CD4-positive, alpha-beta T cell treated with Interleukin-2 at 100 ng/mL for 4 hours (primary cell): ENCODE measurements at regions not wholly inside any gene's neighbourhood (a gene's known extent, or its start where the extent isn't known, plus 50 kb on each side); places are given as distances from the start of the nearest gene placed in this dataset.
A peak's percentile ranks its signal among the peaks of the same experiment; 100 is the strongest.

Source experiments
- DNase-seq: peaks from one replicate; pipeline ENCODE4 v3.0.0-alpha.2; 2020; ENCODE audit warnings: low spot score

DNA sequence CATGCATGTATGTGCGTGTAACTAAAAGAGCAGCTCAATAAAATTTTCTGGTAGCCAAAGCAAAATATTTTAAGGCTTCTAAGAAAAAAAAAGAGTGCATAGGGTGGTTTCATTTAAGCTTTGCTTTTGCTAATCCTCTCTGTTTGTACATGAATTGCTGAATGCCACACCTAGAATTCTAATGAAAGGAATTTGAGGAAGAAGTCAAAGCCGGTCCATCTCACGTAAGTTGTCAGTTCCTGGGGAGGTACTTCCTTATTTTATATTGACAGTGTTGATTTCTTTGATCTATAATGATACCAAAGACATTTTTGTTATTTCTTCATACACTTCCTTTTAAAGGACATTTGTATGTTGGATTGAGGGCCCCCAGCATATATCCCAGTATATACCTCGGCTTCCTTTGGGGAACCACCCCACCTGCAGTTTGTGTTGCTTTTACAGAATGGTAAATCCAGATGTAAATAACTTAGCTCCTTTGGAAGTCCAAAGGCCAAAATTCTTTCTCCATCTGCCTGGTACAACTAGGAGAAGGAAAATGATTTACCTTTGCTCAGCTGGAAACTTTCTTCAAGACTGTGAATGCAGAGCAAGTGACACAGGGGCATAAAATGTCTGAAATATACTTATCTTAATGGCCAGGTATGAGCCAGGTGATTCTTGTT lies 420.9 kb upstream of the ATP2B1 start:
- DNase-seq = no peak

DNA sequence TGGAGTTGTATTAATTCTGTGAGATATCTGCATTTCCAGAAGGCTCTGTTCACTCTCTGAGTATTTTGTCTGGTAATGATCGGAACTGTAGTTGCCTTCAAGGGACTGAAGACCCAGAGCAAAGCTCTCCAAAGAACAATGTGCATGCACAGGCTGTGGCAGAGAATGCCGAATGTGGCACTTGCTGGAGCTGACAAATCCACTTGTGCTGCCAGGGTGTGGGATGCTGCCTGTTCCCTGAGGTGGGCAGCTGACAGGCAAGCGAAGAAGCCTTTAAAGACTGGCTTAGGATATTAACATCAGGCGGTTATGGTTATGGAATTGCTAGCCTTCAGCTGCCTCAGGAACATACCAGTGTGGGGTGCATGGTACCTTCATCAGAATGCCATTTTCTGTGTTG lies 419.9 kb upstream of the ATP2B1 start:
- no peak for DNase-seq

DNA sequence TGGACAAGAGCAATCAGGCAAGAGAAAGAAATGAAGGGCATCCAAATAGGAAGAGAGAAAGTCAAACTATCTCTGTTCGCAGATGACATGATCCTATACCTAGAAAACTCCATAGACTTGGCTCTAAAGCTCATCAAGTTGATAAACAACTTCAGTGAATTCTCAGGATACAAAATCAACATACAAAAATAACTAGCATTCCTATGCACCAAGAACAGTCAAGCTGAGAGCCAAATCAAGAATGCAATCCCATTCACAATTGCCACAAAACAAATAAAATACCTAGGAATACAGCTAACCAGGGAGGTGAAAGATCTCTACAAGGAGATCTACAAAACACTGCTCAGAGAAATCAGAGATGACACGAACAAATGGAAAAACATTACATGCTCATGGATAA lies 417.5 kb upstream of the ATP2B1 start:
- DNase-seq = no peak

DNA sequence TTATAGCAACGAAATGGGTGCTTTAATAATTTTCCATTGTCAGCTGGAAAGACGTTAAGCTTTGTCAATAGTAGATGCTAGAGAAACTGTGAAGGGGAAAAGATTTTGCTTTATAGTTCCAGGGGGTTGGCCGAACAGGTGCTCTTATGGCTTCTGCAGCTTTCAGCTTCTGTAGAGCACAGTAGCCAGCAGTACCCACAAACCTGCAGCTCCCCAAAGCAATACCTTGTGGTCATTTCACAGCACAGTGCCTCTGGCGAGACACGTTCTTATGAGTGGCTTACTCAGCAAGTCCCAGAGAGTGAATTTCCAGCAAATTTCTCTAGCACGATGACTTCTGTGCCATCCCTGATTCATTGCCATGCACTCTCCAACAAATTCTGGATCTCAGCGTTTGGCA lies 416.3 kb upstream of the ATP2B1 start:
- no peak for DNase-seq

DNA sequence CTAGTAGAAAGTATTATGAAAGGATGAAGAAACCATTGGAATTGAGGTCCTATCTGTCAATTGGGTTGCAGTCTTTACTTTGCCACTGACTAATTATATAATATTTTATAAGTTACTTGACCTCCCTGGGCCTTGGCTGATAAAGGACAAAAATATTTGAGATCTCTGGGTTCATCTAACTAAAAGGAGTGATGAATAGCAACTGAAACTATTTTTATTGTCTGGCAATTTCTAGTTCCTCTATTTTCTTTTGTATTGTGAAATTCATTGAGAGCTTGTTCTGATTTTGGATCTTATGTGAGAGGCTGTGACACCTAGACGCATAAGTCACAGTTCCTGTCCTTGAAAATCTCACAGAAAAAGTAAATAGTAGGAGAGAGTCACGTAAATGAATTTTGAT lies 415.7 kb upstream of the ATP2B1 start:
- no peak for DNase-seq

DNA sequence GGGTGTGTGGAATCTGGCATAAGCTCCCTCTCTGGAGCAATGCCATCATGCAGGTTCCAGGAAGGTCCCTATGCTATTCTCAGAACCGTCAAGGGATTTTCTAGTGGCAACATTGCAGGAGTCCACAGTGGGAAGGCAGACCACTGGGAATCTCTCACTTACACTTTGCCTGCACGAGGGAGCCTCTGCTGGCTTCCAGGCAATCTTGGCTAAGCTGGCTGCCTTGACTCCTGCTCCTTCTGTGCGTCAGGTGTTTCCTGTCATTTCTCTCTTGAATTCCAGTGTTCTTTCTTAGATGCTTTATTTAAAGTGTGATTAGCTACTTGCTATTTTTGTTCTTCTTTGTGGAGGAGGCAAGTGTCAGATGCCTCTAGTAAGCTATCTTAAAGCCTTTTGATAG lies 414.0 kb upstream of the ATP2B1 start:
- no peak for DNase-seq

DNA sequence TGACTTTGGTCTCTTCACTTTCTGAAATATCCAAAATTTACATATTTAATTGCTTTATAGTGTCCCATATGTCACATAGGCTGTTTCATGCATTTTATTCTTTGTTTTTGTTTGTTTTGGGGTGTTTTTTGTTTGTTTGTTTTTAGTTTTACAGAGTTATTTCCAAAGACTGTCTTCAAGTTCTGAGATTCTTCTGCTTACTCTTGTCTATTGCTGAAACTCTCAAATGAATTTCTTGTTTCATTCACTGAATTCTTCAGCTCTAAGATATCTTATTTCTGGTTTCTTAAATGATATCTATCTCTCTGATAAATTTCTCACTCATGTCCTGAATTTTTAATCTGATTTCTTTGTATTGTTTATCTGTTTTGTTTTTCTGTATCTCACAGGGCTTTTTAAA lies 412.0 kb upstream of the ATP2B1 start:
- DNase-seq = no peak

DNA sequence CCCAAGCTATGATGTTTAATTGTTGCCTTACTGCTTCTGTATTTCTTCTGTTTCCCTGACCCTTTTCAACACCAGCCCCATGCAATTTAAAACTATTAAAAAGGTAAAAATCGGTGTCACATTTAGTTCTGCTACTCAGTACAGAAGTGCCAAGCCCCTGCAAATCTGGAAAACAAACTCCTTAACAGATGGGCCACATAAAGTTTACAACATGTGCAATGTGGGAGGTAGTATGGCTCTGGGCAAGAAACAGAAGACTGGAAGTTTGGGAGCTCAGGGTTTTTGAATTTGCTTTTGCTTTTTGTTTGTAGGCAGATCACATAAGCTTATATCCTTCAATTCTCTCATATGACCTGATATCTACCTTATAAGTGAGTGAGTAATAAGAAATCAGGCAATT lies 404.0 kb upstream of the ATP2B1 start:
- DNase-seq = no peak

DNA sequence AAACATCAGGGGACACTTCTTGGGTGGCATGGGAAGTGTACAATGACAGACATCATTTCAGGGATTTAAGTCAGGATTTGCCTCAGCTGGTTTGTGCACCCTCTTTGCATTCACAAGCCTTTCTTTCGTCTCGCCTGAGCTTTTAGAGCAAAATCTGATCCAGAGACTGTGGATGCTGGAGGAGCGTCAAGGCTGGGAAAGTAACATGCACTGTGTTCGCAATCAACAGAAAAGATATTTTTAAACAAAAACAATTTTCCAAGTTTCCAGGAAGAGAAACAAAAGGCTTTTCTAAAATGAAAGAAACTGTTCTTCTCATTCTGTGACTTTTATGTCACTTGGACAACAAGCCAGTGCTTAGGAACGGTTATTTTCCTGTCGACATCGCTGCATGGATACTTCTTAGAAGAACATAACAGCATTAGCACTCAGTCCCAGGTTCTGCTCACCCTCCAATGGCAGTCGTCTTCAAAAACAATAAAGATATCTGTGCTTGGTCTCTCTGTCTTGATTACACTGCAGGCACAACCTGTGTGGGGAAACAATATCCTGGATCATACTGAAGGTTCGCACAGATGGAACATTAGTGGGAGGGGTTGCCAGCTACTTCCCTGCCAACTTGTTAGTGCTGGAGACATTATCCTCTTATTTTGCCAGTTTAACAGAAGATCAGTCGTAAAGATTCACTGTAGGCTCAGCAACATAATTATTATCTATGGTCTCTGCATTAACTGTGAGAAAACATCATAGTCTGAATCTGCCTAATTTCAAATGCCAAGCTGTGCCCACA lies 403.3 kb upstream of the ATP2B1 start:
- DNase-seq = no peak

DNA sequence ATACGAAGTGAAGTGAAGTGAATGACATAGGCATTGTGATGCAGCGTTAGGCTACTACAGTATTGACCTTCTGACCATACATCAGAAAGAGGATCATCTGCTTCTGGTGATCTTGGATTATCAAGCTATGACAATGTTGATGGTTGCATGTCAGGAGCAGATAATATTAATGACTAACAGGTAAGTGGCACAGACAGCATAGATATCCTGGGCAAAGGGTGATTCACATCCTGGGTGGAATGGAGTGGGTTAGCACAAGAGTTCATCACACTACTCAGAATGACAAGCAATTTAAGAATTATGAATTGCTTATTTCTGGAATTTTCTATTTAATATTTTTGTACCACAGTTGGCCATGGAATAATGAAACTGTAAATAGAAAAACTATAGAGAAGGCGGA lies 397.9 kb upstream of the ATP2B1 start:
- DNase-seq = no peak

DNA sequence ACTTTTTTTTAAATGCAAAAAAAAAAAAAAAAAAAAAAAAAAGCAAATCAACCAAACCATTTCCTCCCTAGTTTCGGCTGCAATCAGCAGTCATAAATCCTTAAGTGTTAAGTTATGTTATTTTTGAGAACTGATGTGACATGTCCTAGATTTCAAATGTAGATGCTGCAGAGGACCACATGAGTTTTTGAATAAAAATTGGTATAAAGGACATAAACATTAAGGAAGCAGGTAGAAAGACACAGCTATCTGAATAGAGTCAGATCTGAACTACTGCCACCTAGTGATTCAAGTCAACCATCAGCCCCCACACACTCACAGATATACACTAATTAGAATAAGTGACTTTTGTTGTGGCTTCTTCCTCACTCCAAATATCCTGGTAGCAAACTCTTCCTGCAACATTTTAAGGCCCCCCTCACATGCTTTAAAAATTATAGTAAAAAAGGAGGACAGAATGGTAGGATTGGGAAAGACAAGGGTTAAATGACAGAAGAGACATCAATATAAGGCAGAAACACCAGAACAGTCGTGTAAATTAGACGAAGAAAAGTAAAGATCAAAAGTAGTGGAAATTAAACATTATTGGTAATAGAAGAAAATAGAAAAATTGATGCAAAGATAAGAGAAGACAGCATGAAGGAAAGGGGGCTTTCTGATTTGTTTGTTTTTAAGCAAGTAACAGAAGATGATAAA lies 394.5 kb upstream of the ATP2B1 start:
- peak; percentile 55 for DNase-seq

DNA sequence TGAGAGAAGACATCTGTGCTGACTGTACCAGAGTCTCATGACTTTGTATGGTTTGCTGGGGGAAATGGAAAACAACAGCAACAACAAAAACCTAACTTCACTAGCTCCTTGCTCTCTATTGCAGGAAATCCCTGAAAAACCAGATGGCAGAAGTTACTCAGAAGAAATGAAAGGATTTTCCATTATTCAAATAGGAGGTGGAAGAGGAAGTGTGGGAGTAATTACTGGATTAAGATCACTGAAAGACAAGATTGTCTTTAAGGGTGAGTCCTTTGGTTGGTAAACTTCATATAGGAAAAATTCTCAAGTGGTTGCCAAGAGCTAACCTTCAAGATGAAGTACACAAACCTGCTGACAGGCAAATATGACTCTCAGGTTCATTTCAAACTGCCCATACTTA lies 391.9 kb upstream of the ATP2B1 start:
- no peak for DNase-seq

DNA sequence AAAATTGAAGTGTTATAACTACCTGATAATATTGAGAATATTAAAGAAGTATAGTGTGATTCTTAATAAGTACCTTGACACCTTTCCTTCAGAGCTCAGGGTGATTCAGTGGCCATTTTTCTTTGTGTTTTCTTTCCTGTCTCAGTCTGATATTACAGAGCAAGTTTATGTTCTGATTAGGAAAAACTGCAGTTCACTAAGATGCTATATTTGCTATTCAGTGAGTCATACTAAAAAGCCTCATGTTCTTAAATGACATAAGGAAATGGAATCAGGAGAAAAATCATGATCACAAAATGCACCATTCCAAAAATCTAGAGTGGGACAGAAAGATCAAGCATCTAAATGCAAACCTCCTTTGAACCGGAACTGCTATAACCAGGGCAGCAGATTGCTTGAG lies 390.6 kb upstream of the ATP2B1 start:
- no peak for DNase-seq

DNA sequence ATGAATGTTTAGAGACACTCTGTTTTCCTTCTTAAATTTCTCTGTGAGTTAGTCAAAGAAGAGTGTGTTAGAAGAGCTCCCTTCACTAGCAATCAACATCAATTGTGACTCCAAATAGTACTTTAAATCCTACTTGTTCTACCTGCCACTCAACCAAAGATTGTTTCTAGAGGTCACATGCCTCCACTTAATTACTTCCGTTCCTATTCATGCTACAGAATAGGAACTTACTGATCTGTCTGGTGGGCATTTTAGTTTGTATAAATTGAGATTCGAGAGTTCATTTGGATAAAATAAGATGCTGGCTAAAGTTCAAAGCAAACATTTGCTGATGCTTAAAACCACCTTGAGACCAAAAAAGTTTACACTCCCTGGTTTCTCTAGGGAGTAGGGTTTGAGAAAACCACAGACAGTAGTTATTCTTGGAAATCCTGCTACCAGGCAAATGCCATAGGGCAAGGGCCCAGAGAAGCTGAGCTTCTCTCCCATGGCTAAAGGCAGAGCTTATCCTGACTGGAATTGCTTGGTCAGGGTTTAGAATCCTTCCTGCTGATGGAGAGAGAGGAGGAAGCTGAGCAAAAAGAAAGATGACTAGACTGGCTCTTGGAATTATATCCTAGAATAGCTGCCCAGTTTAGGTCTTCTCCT lies 389.6 kb upstream of the ATP2B1 start:
- no peak for DNase-seq

DNA sequence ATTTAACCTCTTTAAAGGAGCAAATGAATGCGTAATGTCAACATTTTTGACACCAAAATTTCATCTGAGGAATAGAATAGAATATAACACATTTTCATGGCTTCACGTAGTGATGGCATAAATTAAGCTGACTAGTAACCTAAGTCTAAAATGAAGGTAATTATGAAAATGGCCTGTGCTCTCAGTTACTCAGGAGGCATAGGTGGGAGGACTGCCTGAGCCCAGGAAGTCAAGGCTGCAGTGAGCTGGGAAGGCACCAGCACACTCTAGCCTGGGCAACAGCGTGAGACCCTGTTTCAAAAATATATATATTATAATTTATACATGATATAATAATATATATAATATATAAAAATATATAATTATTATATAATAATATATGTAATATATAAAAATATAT lies 383.2 kb upstream of the ATP2B1 start:
- no peak for DNase-seq

DNA sequence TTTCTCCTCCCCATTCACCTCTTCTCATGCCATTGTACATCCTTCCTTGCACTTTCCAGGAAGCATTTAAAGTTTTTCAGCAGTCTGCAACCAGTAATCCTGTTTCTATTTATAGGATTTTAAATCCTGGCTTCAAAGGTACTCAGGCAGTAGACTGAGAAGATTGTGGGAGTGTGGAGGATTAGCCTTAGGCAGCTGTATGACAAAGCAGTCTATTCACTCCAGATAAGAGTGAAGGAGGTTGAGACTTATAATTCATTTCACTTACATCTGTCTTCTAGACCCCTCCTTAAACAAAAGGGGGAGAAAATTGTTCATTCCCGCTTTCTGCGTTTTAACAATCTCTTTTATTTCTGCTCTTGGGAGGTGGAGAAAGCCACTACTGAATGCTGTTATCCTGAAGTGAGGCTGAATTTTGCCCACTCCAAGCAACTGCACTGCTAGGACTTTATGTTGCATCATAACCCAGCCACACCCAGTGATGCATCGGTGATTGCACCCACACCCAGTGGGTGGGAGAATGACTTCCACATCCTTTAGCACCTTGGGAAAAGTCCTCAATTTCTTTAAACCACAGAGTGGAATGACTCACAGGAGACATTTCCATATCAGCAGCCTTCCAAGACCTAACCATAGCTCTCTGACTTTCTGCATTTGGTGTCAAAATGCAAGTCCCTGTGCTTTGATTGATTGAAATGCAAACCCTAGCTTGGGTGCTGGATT lies 382.5 kb upstream of the ATP2B1 start:
- peak; percentile 20 for DNase-seq

DNA sequence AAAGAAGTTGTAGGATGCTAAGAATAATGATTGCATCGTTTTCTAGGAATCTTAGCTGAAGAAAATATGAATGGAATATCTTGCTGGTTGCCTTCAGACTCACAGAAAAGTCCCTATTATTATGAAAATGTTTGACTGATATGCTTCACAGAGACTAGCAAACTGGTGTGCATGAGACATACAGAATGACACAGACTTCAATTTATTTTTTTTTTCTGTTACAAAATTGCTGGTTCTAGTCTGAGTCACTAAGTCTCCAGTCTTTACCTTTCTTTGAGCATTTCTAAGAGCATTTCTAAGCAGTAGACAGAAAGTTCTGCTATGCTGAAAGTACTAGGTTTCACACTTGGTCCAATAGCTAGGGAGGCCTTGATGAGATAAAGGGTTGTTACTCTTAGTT lies 377.6 kb upstream of the ATP2B1 start:
- no peak for DNase-seq

DNA sequence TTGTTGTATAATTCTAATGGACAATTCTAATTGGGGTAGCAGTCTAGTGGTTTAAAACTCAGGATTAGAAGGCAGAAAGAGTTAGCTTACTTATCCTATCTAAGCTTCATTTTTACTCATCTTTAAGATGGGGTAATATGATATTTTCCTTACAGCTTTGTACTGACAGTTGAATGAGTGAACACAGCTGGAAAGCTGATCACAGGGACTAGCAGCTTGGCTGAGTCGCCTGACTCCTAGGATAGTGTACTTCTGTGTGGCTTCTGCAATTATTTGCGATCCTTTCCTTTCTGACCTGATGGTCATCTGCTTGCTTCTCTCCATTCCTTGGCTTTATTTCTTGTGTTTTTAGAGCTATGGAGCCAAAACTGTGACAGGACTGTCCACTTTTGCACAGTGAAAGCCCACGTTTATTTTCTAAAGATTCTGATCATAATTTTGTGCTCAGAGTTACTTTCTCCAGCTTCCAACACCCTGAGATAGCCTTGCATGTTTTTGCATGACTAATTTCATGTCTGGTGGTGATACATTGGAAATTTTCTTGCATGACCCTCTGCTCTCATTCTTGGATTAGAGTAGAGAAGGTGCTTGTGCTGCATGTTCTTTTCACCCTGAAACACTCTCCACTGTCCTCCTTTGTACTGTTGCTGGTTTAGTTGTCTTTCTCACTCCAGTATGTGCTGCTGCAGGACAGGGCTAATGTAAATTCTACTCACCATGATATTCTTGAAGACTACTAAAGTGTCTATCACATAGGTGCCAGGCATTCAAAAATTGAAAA lies 377.0 kb upstream of the ATP2B1 start:
- no peak for DNase-seq

DNA sequence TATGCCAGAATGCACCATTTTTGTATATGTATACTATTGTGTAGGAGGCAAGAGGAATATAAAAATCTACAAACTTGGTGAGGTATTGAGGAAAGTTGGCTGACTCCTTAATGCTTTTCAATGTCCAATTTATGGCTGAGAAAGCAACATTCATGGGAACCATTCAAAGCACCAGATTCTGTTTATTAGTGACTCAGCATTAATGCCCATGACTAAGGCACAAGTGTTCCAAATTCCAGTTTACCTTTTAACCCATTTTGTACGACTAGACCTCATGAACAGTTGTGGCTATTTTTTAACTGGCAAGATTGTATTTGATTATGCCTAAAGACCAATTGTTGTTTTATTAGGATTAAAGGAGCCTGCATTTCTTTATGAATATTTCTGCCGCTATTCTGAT lies 375.4 kb upstream of the ATP2B1 start:
- no peak for DNase-seq

DNA sequence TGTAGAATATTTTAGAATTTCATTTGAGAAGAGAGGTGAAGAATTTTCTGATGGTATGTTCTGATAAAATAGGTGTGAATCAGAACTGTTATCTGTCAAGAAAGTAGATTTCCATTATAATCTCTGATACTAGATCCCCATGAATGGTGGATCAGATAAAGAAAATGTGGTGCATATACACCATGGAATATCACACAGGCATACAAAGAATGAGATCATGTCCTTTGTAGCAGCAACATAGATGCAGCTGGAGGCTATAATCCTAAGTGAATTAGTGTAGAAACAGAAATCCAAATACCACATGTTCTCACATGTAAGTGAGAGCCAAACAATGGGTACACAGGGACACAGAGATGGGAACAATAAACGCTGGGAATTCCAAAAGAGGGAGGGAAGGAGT lies 372.0 kb upstream of the ATP2B1 start:
- DNase-seq = no peak

DNA sequence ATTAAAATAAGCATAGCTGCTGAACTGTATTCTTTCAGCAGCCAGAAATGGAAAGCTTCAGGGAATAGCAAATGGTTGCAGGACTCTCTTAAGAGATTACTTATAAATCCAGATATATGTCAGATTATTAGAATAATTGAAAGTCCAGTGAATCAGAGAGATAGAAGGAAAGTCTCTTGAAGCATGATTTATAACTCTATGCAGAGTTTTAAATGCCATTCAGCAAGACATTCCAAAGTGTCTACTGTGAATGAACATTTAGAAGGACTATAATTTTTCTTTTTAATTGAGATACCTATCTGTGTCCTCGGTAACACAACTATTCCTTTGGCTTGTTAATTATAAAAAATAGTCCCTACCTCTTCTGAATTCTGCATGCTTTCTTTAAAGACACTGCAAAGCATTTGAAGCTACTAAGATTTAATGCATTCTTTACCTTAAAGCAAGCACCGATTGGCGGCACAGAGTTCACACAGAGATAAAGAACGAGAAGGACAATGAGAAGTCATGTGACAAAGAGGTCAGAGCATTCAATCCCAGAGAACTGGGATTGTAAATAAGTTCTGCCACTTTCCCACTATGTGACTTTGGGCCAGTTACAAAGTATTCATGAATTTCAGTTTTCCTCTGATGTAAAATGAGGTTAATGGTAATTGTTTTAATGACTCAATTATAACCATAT lies 371.0 kb upstream of the ATP2B1 start:
- no peak for DNase-seq
